H9 (cell line): ENCODE measurements at regions not wholly inside any gene's neighbourhood (a gene's known extent, or its start where the extent isn't known, plus 50 kb on each side); places are given as distances from the start of the nearest gene placed in this dataset.

ENCODE experiments used
- DNase-seq: peaks from one replicate; pipeline ENCODE4 v3.0.0-alpha.2; 2017
- H2AFZ ChIP-seq: one replicate; pipeline ENCODE4 v1.6.1; 2013; ENCODE audit warnings: mild to moderate bottlenecking, low read length, control low read depth, moderate library complexity
- H2AK5ac ChIP-seq: 2 replicates; pipeline ENCODE4 v1.6.1; 2013; ENCODE audit warnings: low read length, control low read depth, mixed read lengths; ENCODE audit not compliant: insufficient read length
- H2BK120ac ChIP-seq: one replicate; pipeline ENCODE4 v1.6.1; 2013; ENCODE audit warnings: low read depth, mild to moderate bottlenecking, low read length, control low read depth, inconsistent platforms; ENCODE audit not compliant: poor library complexity, severe bottlenecking
- H2BK12ac ChIP-seq: 2 replicates; pipeline ENCODE4 v1.6.1; 2013; ENCODE audit warnings: low read length, control low read depth, mixed read lengths, low read depth; ENCODE audit not compliant: insufficient read length
- H2BK15ac ChIP-seq: 2 replicates; pipeline ENCODE4 v1.6.1; 2013; ENCODE audit warnings: low read depth, low read length, control low read depth
- H2BK20ac ChIP-seq: one replicate; pipeline ENCODE4 v1.6.1; 2013; ENCODE audit warnings: low read depth, mild to moderate bottlenecking, low read length, control low read depth, inconsistent platforms; ENCODE audit not compliant: poor library complexity, severe bottlenecking
- H2BK5ac ChIP-seq: 2 replicates; pipeline ENCODE4 v1.6.1; 2013; ENCODE audit warnings: low read length, control low read depth, mixed read lengths; ENCODE audit not compliant: insufficient read length
- H3K14ac ChIP-seq: 2 replicates; pipeline ENCODE4 v1.6.1; 2013; ENCODE audit warnings: low read length, control low read depth; ENCODE audit not compliant: insufficient read depth
- H3K18ac ChIP-seq: 2 replicates; pipeline ENCODE4 v1.6.1; 2013; ENCODE audit warnings: low read depth, mild to moderate bottlenecking, mixed read lengths, low read length, control low read depth; ENCODE audit not compliant: insufficient read length
- H3K23ac ChIP-seq: 2 replicates; pipeline ENCODE4 v1.6.1; 2013; ENCODE audit warnings: low read length, control low read depth, mixed read lengths, low read depth; ENCODE audit not compliant: insufficient read length
- H3K23me2 ChIP-seq: 2 replicates; pipeline ENCODE4 v1.6.1; 2013; ENCODE audit warnings: low read depth, mild to moderate bottlenecking, mixed read lengths, low read length, control low read depth; ENCODE audit not compliant: insufficient read length, poor library complexity, severe bottlenecking
- H3K27ac ChIP-seq: 2 replicates; pipeline ENCODE4 v1.5.1; 2013; ENCODE audit warnings: low read length, control low read depth, mixed read lengths, low read depth; ENCODE audit not compliant: insufficient read length
- H3K27me3 ChIP-seq: 2 replicates; pipeline ENCODE4 v1.6.1; 2013; ENCODE audit warnings: low read length, control low read depth, inconsistent platforms; ENCODE audit not compliant: insufficient read depth
- H3K4ac ChIP-seq: 2 replicates; pipeline ENCODE4 v1.6.1; 2013; ENCODE audit warnings: low read depth, mild to moderate bottlenecking, control low read depth, inconsistent platforms, low read length, moderate library complexity
- H3K4me1 ChIP-seq: 2 replicates; pipeline ENCODE4 v1.6.1; 2013; ENCODE audit warnings: low read length, control low read depth, inconsistent platforms; ENCODE audit not compliant: insufficient read depth
- H3K4me2 ChIP-seq: 2 replicates; pipeline ENCODE4 v1.6.1; 2013; ENCODE audit warnings: low read length, control low read depth, mixed read lengths; ENCODE audit not compliant: insufficient read length, insufficient read depth
- H3K56ac ChIP-seq: 2 replicates; pipeline ENCODE4 v1.6.1; 2013; ENCODE audit warnings: low read depth, mild to moderate bottlenecking, mixed read lengths, low read length, control low read depth; ENCODE audit not compliant: insufficient read length
- H3K79me1 ChIP-seq: 2 replicates; pipeline ENCODE4 v1.6.1; 2013; ENCODE audit warnings: low read depth, mild to moderate bottlenecking, moderate library complexity, low read length, control low read depth, inconsistent platforms; ENCODE audit not compliant: insufficient read depth, poor library complexity, severe bottlenecking
- H3K79me2 ChIP-seq: 2 replicates; pipeline ENCODE4 v1.6.1; 2013; ENCODE audit warnings: low read length, control low read depth, inconsistent platforms; ENCODE audit not compliant: insufficient read depth
- H3K9ac ChIP-seq: 2 replicates; pipeline ENCODE4 v1.6.1; 2013; ENCODE audit warnings: low read length, control low read depth, mixed read lengths; ENCODE audit not compliant: insufficient read length; ENCODE audit errors: extremely low read depth
- H3K9me3 ChIP-seq: one replicate; pipeline ENCODE4 v1.6.1; 2013; ENCODE audit warnings: low read depth, low read length, inconsistent platforms; ENCODE audit not compliant: control insufficient read depth
- H3T11ph ChIP-seq: one replicate; pipeline ENCODE4 v1.6.1; 2013; ENCODE audit warnings: mild to moderate bottlenecking, low read length, control low read depth, inconsistent platforms
- H4K20me1 ChIP-seq: one replicate; pipeline ENCODE4 v1.6.1; 2013; ENCODE audit not compliant: control insufficient read depth, insufficient read length, insufficient read depth
- H4K5ac ChIP-seq: 2 replicates; pipeline ENCODE4 v1.6.1; 2013; ENCODE audit warnings: low read depth, mild to moderate bottlenecking, mixed read lengths, low read length, control low read depth; ENCODE audit not compliant: insufficient read length
- H4K8ac ChIP-seq: replicated peaks from 2 replicates; pipeline ENCODE4 v1.6.1; 2013; ENCODE audit warnings: low read length, control low read depth, mixed read lengths, low read depth; ENCODE audit not compliant: insufficient read length
- H4K91ac ChIP-seq: 2 replicates; pipeline ENCODE4 v1.6.1; 2013; ENCODE audit warnings: low read depth, mild to moderate bottlenecking, moderate library complexity, mixed read lengths, low read length, control low read depth; ENCODE audit not compliant: insufficient read length
- H3K27ac Mint-ChIP-seq, 3 experiments: 2 replicates in 2 of 3; 3 replicates in 1 of 3; pipeline ENCODE4 v1.8.0; 2020 to 2021; ENCODE audit warnings: mixed read lengths in 3 of 3, mild to moderate bottlenecking in 1 of 3, moderate library complexity in 1 of 3
- H3K27me3 Mint-ChIP-seq: 2 replicates; pipeline ENCODE4 v1.8.0; 2021; ENCODE audit warnings: low read depth, mild to moderate bottlenecking, moderate library complexity, mixed read lengths
- H3K36me3 Mint-ChIP-seq, 3 experiments: 2 replicates in 2 of 3; 3 replicates in 1 of 3; pipeline ENCODE4 v1.8.0; 2020 to 2021; ENCODE audit warnings: low read depth in 3 of 3, mixed read lengths in 3 of 3; ENCODE audit not compliant: insufficient read depth in 1 of 3
- H3K4me1 Mint-ChIP-seq, 2 experiments: 2 replicates each; pipeline ENCODE4 v1.8.0; 2020; ENCODE audit warnings: mixed read lengths in 2 of 2
- H3K4me3 Mint-ChIP-seq, 2 experiments: 2 replicates in 1 of 2; 3 replicates in 1 of 2; pipeline ENCODE4 v1.8.0; 2020 to 2021; ENCODE audit warnings: mild to moderate bottlenecking in 2 of 2, mixed read lengths in 2 of 2, moderate library complexity in 1 of 2
- H3K9me3 Mint-ChIP-seq, 2 experiments: 2 replicates in 1 of 2; 3 replicates in 1 of 2; pipeline ENCODE4 v1.8.0; 2020; ENCODE audit warnings: mild to moderate bottlenecking in 2 of 2, mixed read lengths in 2 of 2, moderate library complexity in 1 of 2
- CTCF ChIP-seq: fragments of 200-600 bp; sonication (generic); conservative IDR thresholded peaks from 3 replicates; pipeline ENCODE4 v1.8.0; 2021; ENCODE audit warnings: antibody characterized with exemption, mild to moderate bottlenecking
- WGBS: extraction: QIAGEN DNeasy Blood & Tissue Kit; methylation state at CpG from one replicate; pipeline ENCODE4 v1.1.7; 2013; ENCODE audit warnings: missing lambda C conversion rate, low lambda C conversion rate, mixed read lengths; ENCODE audit not compliant: insufficient read length; ENCODE audit errors: extremely low coverage; 5-methylcytosine and 5-hydroxymethylcytosine counted together

DNA sequence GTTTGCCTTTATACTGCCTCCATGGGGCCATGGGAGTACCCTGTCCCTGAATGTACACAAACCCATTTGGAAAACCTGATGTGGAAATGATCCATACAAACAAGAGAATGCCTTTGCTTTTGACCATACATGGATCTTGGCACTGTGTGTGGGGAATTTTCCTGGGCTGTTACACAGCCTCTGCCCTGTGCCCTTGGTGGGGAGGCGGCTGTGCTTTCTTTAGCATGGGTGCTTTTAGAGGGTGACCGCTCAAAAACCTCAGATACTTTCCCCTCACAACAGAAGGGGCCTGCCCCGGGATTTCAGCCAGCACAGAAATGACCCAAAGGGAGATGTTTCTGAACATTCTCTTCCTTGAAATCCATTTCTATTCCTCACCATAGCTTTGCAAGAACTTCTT, 194.8 kb downstream of the LMO4 start:
- Mint-ChIP-seq H3K9me3 (peaks cover 0 to 2% of the 10 kb centered on the region in 2 experiments; a peak in 2 of 5 replicates), H3K4me1 (peaks cover 2 to 3% of the 10 kb centered on the region in 2 experiments; a peak in 1 of 4 replicates), H3K27me3 (no peaks in the 10 kb centered on the region), H3K27ac (peak overlapping the region in 1 of 3 experiments; percentile 11; a peak in 1 of 7 replicates), H3K4me3 (no peak overlapping the region), H3K36me3 (peaks cover 0 to 1% (median 0%) of the 10 kb centered on the region in 3 experiments; a peak in 4 of 7 replicates)
- Histone ChIP-seq H4K8ac (no peak overlapping the region), H3K4me1 (no peaks in the 10 kb centered on the region), H2AFZ (no peak overlapping the region), H2BK20ac (no peak overlapping the region), H3K23ac (no peak overlapping the region), H3K9me3 (no peaks in the 10 kb centered on the region), H3K56ac (no peak overlapping the region), H3K23me2 (no peaks in the 10 kb centered on the region), H2AK5ac (no peak overlapping the region), H3K4me2 (no peak overlapping the region), H2BK12ac (no peak overlapping the region), H3K79me2 (no peaks in the 10 kb centered on the region), H3K9ac (no peak overlapping the region), H3K27ac (no peak overlapping the region), H2BK15ac (no peak overlapping the region), H3K79me1 (no peaks in the 10 kb centered on the region), H3K4ac (no peak overlapping the region), H3T11ph (no peak overlapping the region), H3K14ac (no peak overlapping the region), H3K27me3 (no peaks in the 10 kb centered on the region), H4K20me1 (no peaks in the 10 kb centered on the region), H4K5ac (no peak overlapping the region), H3K18ac (no peak overlapping the region), H4K91ac (no peak overlapping the region), H2BK5ac (no peak overlapping the region), H2BK120ac (no peak overlapping the region)
- no CpG with 5 or more reads among the region's 3 CpGs for WGBS
- no peak for TF ChIP-seq CTCF
- no peak for DNase-seq
